Dedifferentiated amniotic fluid mesenchymal stem cell (primary cell): ENCODE measurements at regions not wholly inside any gene's neighbourhood (a gene's known extent, or its start where the extent isn't known, plus 50 kb on each side); places are given as distances from the start of the nearest gene placed in this dataset.

Experiments
- DNase-seq: peaks from one replicate; pipeline ENCODE4 v3.0.0-alpha.2; 2016; ENCODE audit errors: extremely low spot score

DNA sequence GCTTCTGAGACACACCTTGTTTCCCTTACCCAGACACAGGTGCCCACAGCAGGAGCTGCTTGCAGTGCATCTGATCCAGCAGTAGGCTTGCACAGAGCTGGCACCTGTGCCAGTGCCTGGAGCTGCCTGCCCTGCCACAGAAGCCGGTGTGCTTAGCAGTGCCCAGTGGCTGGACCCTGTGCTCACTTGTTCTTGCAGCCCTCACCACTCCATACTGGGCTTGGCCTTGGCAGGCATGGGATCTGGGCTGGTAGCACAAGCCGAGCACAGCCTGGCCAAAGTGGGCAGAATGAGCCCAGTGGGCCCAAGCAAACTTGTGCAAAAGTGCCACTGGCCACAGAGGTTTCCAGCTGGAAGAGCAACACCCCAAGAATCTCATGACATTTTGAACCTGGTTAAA lies 1950.4 kb downstream of the SUCLG1 start:
- no peak for DNase-seq

- DNase-seq = no peak
Observed at GRCh38 chr2:82507657-82508056, 1951.4 kb downstream of the SUCLG1 start.

GRCh38 chr2:82501217-82501616 lies 1957.9 kb downstream of the SUCLG1 start:
- DNase-seq = no peak

GRCh38 chr2:82498777-82499443 lies 1960.2 kb downstream of the SUCLG1 start:
- no peak for DNase-seq

- DNase-seq = no peak
Observed at GRCh38 chr2:82494739-82495138, 1964.3 kb downstream of the SUCLG1 start.

DNA sequence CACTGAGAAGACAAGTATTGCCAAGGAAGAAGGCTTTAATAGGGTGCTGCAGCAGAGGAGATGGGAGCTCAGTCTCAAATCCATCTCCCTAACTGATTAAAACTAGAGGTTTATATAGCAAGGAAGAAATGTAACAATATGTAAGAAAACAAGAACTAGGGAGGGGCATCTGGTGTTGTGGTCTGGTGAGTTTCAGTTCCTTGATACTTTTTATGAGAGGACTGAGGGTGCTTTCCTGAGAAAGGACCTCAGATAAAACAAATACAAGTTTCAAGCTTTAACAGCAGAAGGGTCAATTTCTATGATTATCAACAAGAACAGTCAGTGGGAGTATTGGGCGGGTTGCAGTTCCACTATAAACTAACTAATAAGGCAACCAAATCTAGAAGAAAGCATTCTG lies 1967.5 kb downstream of the SUCLG1 start:
- no peak for DNase-seq

GRCh38 chr2:82487354-82487753 lies 1971.7 kb downstream of the SUCLG1 start:
- no peak for DNase-seq

- no peak for DNase-seq
Observed at GRCh38 chr2:82485701-82486100, 1973.4 kb downstream of the SUCLG1 start.

DNA sequence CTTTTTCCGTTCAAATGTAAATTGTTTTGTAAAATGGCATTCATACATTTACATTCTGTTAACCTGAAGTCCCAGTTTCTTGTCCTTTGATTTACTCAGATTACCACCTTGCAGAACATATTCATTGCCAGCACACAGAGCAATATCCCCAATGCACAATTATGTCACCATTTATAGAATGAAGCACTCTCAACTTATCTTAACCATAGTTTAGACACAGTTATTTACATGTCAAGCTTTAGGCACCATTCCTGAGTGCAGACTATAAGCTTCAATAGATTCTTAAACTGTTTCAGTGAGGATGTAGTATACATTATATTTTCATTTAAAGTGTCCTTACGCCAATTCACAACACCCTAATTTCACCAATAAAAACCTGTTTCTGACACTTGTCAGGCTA lies 1977.9 kb downstream of the SUCLG1 start:
- DNase-seq = no peak

DNA sequence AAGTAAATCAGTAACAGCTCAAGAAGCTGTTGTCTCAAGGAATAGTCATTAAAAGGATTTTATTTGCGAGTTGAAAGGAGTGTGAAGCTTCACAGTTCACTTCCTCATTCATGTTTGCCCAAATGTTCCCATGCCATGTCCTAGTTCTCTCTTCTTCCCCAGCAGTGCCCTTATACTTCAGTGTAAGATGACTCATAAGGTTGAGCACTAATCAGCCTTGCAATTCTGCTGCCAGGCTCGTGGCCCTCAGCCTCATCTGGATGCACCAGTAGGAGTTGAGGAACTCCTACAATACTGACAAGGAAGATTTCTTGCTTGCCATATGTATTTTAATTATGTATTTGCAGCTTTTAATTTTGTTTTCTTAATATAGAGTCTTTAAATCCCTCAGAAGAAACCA lies 1980.4 kb downstream of the SUCLG1 start:
- DNase-seq = no peak

- no peak for DNase-seq
Observed at GRCh38 chr2:82476094-82476493, 1983.0 kb downstream of the SUCLG1 start.

- DNase-seq = no peak
Observed at GRCh38 chr2:82428251-82428650, 2030.8 kb downstream of the SUCLG1 start.

GRCh38 chr2:82412021-82412420 lies 2047.1 kb downstream of the SUCLG1 start:
- no peak for DNase-seq

DNA sequence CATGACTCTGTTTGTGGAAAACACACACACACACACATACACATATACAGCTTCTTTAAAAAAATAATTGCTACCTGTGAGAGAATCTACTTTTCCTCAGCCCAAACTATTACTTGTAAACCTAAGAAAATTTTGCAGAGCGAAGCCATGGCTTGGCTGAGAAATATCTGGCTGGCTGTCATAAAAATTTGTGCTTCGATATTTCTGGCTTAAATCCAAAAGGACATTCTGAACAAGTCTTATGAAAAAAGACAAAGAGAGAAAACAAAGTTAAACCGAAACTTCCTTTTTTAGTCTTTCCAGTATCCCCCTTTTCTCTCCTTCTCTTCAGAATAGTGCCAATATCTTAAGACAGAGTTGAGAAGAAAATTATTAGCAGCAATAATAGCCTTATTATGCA lies 2048.0 kb downstream of the SUCLG1 start:
- no peak for DNase-seq

- no peak for DNase-seq
Observed at GRCh38 chr2:82395531-82395930, 2063.5 kb downstream of the SUCLG1 start.

- DNase-seq = no peak
Observed at GRCh38 chr2:82391386-82391785, 2067.7 kb downstream of the SUCLG1 start.

DNA sequence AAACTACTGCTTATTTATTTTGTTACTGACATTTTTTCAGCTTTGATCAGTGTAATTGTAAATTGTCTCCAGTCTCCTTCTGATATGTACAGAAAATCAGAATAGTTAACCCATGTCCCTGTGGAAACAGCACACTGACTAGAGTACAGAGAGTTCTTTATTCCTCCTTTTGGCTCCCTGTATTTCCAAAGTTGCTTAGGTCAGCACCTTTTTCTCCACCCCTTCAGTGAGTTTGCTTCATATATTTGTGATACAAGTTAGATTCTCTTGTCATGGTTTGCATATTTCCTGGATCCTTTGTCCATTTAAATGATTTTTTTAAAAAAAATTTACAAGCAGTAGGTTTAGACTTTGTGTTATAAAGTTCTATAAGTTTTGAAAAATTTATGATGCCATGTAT lies 2051.1 kb upstream of the LRRTM1 start:
- DNase-seq = no peak

- no peak for DNase-seq
Observed at GRCh38 chr2:82345910-82346309, 2041.4 kb upstream of the LRRTM1 start.

DNA sequence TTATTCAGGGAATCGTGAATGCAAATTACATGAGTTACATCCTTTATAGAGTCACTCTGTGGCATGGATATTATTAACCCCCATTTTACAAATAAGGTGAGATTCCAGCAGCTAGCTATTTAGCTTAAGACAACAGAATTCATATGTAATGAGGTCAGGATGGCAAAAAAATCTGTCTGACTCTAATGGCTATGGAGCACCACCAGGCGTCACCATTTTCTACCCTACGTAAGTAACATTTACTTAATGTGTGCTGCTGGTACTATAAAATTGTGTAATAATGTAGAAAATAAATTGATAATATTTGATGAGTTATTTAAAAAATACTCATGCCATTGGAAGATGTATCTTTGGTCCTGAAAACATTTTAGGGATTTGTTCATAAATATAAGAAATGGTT lies 2040.1 kb upstream of the LRRTM1 start:
- DNase-seq = no peak

GRCh38 chr2:82342356-82342755 lies 2037.8 kb upstream of the LRRTM1 start:
- DNase-seq = no peak

- DNase-seq = no peak
Observed at GRCh38 chr2:82340578-82341053, 2036.1 kb upstream of the LRRTM1 start.

- no peak for DNase-seq
Observed at GRCh38 chr2:82339805-82340204, 2035.3 kb upstream of the LRRTM1 start.

- no peak for DNase-seq
Observed at GRCh38 chr2:82333697-82334096, 2029.1 kb upstream of the LRRTM1 start.

DNA sequence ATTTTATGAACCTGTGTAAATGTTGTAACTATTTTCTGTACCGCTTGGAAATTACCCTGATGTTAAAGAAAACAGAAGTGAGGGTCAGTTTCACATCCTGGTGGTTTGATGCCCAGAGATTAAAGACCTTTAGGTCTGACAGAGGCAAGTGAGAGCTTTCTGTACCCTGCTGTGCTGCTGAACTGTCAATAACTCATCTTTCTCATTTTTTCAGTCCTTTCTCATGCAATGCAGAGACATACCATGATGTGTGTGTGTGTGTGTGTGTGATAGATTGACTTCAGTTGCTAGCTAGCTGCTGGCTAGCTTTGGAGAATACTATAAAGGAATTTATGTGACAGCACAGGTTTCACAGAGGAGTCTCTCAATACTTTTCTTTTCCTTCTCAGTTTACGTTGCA lies 2025.6 kb upstream of the LRRTM1 start:
- DNase-seq = no peak
